Mesothelial cell of epicardium (in vitro differentiated cells): ENCODE measurements at regions not wholly inside any gene's neighbourhood (a gene's known extent, or its start where the extent isn't known, plus 50 kb on each side); places are given as distances from the start of the nearest gene placed in this dataset.

ENCODE experiments used
- DNase-seq, 2 experiments: peaks; one replicate each; pipeline ENCODE4 v3.0.0; 2021; ENCODE audit warnings: low spot score in 2 of 2; ENCODE audit not compliant: unreplicated experiment in 2 of 2
- H3K27ac Mint-ChIP-seq: 2 replicates; pipeline ENCODE4 v1.8.0; 2021; ENCODE audit warnings: mixed read lengths
- H3K27me3 Mint-ChIP-seq: 2 replicates; pipeline ENCODE4 v1.8.0; 2021; ENCODE audit warnings: low read depth, mixed read lengths
- H3K36me3 Mint-ChIP-seq: 2 replicates; pipeline ENCODE4 v1.8.0; 2021; ENCODE audit warnings: mixed read lengths
- H3K4me1 Mint-ChIP-seq: 2 replicates; pipeline ENCODE4 v1.8.0; 2021; ENCODE audit warnings: mixed read lengths
- H3K4me3 Mint-ChIP-seq: 2 replicates; pipeline ENCODE4 v1.8.0; 2021; ENCODE audit warnings: mild to moderate bottlenecking, moderate library complexity, mixed read lengths
- H3K9me3 Mint-ChIP-seq: 2 replicates; pipeline ENCODE4 v1.8.0; 2021; ENCODE audit warnings: mixed read lengths
- TF ChIP-seq, protein P1 (sequence below): fragments of 200-600 bp; sonication (generic); IDR thresholded peaks from one replicate; pipeline ENCODE4 v1.5.0; 2021; ENCODE audit warnings: antibody characterized with exemption; ENCODE audit not compliant: unreplicated experiment

- no peak overlapping the region for H3K27ac Mint-ChIP-seq
- no peak overlapping the region for H3K4me3 Mint-ChIP-seq
- peaks cover 40% of the 10 kb centered on the region for H3K27me3 Mint-ChIP-seq
- peaks cover 10% of the 10 kb centered on the region for H3K9me3 Mint-ChIP-seq
- H3K4me1 Mint-ChIP-seq, result no peaks in the 10 kb centered on the region
- DNase-seq, result no peak
- TF ChIP-seq, protein P1, sequence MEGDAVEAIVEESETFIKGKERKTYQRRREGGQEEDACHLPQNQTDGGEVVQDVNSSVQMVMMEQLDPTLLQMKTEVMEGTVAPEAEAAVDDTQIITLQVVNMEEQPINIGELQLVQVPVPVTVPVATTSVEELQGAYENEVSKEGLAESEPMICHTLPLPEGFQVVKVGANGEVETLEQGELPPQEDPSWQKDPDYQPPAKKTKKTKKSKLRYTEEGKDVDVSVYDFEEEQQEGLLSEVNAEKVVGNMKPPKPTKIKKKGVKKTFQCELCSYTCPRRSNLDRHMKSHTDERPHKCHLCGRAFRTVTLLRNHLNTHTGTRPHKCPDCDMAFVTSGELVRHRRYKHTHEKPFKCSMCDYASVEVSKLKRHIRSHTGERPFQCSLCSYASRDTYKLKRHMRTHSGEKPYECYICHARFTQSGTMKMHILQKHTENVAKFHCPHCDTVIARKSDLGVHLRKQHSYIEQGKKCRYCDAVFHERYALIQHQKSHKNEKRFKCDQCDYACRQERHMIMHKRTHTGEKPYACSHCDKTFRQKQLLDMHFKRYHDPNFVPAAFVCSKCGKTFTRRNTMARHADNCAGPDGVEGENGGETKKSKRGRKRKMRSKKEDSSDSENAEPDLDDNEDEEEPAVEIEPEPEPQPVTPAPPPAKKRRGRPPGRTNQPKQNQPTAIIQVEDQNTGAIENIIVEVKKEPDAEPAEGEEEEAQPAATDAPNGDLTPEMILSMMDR, result no peak
- no peaks in the 10 kb centered on the region for H3K36me3 Mint-ChIP-seq
Observed at GRCh38 chr7:45461026-45461425, 113.1 kb upstream of the ADCY1 start.

- no peaks in the 10 kb centered on the region for H3K4me1 Mint-ChIP-seq
- H3K27me3 Mint-ChIP-seq, result peaks cover 20% of the 10 kb centered on the region
- H3K27ac Mint-ChIP-seq, result no peak overlapping the region
- no peak for DNase-seq
- H3K9me3 Mint-ChIP-seq, result no peaks in the 10 kb centered on the region
- TF ChIP-seq, protein P1, result no peak
- no peaks in the 10 kb centered on the region for H3K36me3 Mint-ChIP-seq
- no peak overlapping the region for H3K4me3 Mint-ChIP-seq
Observed at GRCh38 chr7:45469103-45469502, 105.1 kb upstream of the ADCY1 start.

DNA sequence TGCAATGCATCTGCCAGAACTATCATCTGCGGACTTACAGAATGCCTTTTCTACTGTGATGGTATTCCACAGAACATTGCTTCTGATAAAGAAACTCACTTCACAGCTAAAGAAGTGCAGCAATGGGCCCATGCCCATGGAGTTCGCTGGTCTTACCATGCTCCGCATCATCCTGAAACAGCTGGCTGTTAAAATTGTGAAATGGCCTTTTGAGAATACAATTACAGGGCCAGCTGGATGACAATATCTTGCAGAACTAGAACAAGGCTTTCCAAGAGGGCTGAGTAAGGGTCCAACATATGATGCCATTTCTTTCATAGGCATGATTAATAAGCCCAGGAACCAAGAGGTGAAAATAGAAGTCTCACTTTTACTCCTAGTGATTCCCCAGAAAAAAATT lies 104.1 kb upstream of the ADCY1 start:
- no peaks in the 10 kb centered on the region for H3K4me1 Mint-ChIP-seq
- H3K27me3 Mint-ChIP-seq, result peaks cover 24% of the 10 kb centered on the region
- DNase-seq, result no peak
- TF ChIP-seq, protein P1, result no peak
- H3K27ac Mint-ChIP-seq, result no peak overlapping the region
- no peak overlapping the region for H3K4me3 Mint-ChIP-seq
- no peaks in the 10 kb centered on the region for H3K9me3 Mint-ChIP-seq
- no peaks in the 10 kb centered on the region for H3K36me3 Mint-ChIP-seq

- H3K4me1 Mint-ChIP-seq, result no peaks in the 10 kb centered on the region
- TF ChIP-seq, protein P1, result no peak
- no peaks in the 10 kb centered on the region for H3K9me3 Mint-ChIP-seq
- H3K36me3 Mint-ChIP-seq, result no peaks in the 10 kb centered on the region
- peaks cover 52% of the 10 kb centered on the region for H3K27me3 Mint-ChIP-seq
- no peak for DNase-seq
- H3K4me3 Mint-ChIP-seq, result no peak overlapping the region
- no peak overlapping the region for H3K27ac Mint-ChIP-seq
Observed at GRCh38 chr7:45479781-45480180, 94.4 kb upstream of the ADCY1 start.

DNA sequence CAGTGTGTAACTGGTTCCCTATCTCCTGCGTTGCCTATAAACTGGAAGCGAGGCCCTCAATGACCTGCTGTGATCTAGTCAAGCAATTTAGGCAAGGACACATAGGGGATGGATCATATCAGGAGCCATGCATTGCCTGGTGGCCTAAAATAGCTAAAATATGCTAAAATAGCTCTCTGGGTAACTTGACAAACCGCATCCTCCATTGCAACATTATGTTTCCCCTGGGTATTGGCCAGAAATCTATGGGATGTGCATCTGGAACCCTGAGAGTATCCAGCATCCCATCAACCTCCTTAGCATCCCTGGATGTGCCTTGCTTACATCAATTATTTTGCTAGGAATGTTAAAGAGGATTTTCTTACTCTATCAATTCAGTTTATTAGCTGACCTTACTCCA lies 91.7 kb upstream of the ADCY1 start:
- TF ChIP-seq, protein P1, result no peak
- Mint-ChIP-seq H3K4me1 (no peaks in the 10 kb centered on the region), H3K4me3 (no peak overlapping the region), H3K27me3 (peaks cover 36% of the 10 kb centered on the region), H3K9me3 (no peaks in the 10 kb centered on the region), H3K36me3 (no peaks in the 10 kb centered on the region), H3K27ac (no peak overlapping the region)
- DNase-seq, result no peak

DNA sequence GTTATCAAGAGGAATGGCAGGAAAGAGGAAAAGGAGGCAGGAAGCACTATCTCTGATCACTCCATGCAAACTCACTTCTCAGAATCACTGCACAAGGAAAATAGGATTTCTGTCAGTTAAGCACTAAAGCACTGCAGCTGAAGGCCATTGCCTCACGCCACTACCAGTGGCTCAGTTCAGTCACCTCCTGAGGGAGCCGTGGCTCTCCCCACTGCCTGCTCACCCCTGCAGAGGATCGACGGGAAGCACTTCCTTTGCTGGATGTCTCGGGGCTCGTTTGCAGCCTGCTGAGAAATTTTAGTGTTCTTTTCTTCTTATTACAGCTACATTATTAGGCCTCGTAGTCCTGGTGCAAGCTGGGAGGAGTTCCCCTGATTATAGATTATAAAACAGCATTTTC lies 90.1 kb upstream of the ADCY1 start:
- DNase-seq, result no peak
- Mint-ChIP-seq H3K9me3 (no peaks in the 10 kb centered on the region), H3K4me1 (no peaks in the 10 kb centered on the region), H3K27me3 (peaks cover 31% of the 10 kb centered on the region), H3K27ac (no peak overlapping the region), H3K36me3 (no peaks in the 10 kb centered on the region), H3K4me3 (no peak overlapping the region)
- TF ChIP-seq, protein P1, result no peak
